Left lobe of liver (tissue), 2 donors: ENCODE measurements at regions not wholly inside any gene's neighbourhood (a gene's known extent, or its start where the extent isn't known, plus 50 kb on each side); places are given as distances from the start of the nearest gene placed in this dataset.

Source experiments
- ATAC-seq: fragments of 200-7000 bp; cut with Tn5 transposase; one replicate; pipeline ENCODE4 v1.9.1; 2020; ENCODE audit warnings: mild to moderate bottlenecking, moderate library complexity
- DNase-seq: peaks from one replicate; pipeline ENCODE4 v3.0.0-alpha.2; 2020; ENCODE audit warnings: low spot score
- donor health status: DM: no; HTN: no; CAD: no; lungs with moderate emphysema.
- donor health status: DM: no; HTN: yes; CAD: no.

DNA sequence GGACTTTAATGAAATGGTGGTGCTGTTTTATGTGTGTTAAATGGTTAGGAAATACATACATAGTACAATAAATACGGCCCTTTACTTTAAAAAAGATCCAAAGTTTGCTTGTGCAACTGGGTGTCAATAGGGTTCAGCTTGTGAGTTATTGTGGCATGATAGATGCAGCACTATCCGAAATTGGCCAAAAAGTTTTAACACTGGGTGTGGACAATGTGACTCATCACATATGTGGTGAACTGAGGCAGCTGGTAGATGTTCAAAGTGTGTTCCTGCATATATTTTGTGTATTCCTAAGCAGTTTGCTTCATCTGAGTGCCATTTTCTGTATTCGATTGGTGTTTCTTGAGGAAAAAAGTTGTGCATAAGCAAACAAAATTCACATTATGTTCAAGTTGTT, 473.1 kb downstream of the KIF20B start:
- no peak for DNase-seq
- no peak for ATAC-seq

DNA sequence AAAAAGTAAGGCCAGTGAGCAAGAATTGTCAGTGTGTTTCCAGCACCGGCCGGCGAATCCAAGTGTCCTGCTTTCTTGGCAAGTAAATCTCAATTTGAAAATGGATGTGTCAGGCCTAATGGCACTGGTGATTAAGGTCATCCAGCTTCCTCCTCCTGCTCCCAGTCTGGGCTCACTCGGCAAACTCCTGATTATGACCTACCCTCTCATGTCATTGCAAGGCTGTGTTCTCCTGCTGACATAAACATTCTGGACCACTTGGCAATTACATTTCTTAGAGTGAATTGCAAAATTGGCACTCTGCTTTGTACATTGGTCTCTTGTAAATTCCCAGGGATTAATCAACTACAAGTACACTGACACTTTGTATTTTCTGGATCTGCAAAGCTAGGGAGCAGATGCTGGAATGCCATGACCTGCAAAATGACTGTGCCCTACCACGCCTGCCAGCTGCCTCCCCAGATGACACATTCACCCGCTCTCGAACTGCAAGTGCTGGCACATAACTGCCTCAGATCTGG, 473.8 kb downstream of the KIF20B start:
- ATAC-seq (no peak), DNase-seq (no peak)

DNA sequence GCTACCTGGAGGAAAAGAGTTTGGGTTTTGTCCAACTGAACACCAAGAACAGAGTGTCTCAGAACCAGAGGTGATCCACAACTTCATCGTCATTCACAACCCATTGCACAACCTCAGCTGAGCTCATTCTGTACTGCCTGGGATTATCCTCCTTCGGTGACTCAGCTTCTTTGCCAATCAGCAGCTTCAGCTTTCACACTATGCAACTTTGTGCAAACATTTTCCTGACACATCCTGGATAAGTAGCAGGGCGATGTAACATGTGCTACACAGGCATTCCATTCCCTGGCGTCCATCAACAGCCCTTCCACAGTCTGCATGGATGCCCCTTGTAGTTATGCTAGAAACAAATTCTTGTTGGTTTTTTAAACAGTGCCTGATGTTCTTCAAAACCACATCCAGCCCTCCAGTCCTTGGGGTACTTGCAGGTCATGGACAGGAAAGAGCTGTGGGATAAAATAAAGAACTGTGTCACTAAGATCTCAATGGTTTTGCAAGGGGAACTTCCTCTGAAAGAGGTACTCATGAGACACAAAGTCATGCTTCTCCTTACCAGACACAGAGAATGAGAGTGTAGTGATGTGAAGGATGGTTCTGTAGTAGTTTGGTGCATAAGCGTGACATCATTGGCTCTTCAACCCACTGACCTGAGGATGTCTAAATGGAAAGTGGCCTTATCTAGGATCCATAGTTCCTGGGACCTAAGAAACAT, 478.5 kb downstream of the KIF20B start:
- no peak for ATAC-seq
- no peak for DNase-seq

DNA sequence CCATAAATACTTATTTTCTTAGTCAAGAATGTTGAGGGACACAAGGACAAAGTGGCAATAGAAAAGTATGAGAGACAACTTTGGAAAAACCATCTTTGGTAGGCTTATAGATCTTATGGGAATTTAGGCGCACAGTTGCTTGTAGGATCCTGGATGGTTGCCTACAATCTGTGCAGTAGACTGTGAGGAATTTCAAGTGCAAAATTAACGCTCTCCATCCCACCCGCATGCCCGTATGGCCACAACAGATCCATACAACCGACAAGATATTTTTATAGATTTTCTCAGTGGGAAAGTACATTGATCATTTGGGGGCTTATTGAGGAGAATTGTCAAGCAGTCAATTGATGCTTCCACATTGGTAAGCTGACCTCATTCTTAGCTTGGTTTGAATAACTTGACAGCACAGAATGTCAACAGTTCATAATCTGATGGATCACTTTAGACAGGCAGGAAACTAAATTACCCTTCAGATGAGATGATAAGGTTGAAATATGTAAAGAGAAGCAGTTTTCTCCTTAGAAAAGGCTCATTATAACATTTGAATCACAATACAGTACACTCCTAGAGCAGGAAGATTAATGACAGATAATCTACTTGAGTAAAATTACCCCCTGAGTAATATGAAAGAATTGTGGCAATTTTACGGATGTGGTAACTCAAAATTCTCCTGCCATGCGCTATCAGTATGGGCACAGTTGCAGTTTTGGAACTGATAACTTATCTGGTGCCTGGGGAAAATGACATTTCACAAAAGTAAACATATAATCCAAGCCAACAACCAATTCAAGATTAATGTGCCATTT, 479.7 kb downstream of the KIF20B start:
- DNase-seq = no peak
- no peak for ATAC-seq

DNA sequence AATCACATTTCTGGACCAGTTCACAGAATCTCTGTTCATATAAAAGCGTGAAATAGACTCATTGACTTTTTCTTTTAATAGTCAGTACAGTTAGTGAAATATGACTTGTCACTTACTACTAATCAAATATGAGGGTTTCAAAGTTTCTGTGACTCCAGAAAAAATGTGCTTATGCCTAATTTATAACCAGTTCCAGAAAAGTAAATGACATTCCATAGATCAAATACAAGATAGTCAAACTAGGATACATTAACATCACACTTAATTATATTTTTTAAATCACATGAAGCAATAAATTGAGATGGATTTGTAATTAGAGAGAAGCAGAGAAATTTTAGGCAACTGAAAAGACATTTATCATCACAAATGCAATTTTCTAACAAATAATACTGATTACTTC, 491.4 kb downstream of the KIF20B start:
- DNase-seq (no peak), ATAC-seq (no peak)

DNA sequence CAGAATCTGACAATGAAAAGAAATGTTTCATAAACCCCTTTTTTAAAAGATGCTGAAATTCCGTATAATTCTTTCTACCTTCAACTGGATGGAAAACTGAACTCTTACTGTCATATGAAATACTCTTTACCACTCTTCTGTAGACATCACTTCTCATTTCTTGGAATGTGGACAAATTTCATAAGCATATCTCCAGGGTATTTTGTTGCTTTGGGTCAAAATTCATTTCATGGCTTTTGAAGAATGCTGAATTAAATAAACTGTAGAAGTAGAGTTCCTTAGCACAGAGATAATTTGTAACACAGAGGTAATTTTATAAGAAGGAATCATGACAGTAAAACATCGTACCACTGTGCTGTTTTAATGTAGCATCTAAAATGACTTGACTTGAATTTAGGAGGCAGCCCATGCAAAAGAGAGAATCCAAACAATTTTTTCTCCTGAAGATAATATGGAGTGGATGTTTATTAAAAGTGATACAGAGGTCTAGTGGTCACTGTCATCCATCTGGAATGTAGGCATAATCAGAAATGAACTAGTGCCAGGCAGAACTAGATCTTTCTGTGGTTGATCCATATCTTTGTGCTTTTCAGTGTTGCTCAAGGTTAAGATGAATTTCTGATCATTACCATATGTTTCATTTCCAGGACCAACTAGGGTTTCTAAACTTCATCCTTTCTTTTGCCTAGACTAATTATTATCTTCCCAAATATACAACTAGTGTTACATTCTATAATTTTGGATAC, 492.0 kb downstream of the KIF20B start:
- ATAC-seq (no peak), DNase-seq (no peak)

DNA sequence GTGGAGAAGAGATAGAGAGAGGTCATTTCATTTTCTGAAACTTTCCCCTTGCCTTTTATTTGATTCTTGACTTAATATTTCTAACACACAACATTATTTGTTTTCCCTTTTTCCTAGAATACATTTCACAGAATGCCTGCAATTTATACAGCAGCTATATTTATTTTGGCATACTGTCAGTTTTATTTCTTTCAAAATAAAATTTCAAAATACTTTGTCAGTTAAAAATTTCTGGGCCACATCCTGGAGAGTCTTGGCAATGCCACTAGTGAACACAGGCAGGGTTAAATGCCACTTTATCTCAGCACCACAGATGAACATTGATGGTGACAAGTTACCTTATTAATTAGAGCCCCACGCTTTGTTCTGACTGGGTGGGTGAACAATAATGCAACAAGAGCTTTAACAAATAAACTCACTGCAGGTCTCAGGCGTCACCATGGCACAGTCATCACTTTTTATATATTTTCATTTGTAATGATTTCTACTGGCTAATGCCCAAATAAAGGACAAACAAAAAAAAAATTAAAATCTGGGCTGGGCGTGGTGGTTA, 494.0 kb downstream of the KIF20B start:
- no peak for DNase-seq
- no peak for ATAC-seq

DNA sequence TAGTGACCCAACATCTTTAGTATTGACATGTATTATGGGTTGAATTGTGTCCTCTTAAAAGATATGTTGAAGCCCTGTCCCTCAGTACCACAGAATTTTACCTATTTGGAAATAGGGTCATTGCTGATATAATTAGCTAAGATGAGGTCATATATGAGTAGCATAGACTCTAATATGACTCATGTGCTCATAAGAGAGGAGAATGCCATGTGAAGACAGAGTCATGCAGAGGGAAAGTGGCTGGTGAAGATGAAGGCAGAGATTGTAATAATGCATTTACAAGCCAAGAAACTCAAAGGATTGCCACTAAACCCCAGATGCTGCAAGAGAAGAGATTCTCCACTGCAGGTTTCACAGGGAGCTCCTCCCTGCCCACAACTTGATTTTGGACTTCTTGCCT, 496.4 kb downstream of the KIF20B start:
- DNase-seq = no peak
- ATAC-seq = no peak

DNA sequence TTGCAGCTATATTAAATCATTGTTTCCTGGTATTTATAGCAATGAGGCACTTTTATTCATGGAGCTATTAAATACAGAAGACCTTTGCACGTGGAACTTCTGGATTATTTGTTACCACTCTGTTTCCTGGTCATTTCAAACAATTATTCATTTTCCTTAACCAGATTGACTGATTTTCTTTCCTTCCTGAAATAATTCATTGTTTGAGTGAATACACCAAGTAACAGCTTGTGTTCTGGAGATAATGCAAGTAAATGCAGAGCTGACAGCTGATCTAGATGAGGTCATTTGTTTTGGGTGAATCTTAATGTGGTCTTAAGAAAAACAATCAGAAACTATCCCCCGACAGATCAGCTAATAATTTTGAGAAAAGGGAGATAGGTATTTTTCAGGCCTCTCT, 497.7 kb downstream of the KIF20B start:
- ATAC-seq (no peak), DNase-seq (no peak)

DNA sequence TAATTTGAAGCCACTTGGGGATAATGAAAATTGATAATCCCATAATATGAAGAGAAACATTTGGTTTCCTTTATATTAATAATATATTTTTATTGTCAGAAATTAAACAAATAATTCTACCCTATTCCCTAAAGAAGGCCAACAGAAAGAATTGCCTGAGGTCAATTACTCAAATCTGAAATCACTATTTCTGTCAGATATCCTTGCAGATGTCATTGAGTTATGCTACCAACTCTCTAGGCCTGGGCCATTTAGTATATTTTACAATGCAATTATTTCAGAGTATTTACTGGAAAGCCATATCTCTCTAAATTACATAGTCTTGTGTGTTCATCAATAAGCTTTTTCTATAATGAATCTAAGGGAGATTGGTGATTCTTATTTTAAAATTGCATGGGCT, 498.1 kb downstream of the KIF20B start:
- DNase-seq (no peak), ATAC-seq (no peak)

DNA sequence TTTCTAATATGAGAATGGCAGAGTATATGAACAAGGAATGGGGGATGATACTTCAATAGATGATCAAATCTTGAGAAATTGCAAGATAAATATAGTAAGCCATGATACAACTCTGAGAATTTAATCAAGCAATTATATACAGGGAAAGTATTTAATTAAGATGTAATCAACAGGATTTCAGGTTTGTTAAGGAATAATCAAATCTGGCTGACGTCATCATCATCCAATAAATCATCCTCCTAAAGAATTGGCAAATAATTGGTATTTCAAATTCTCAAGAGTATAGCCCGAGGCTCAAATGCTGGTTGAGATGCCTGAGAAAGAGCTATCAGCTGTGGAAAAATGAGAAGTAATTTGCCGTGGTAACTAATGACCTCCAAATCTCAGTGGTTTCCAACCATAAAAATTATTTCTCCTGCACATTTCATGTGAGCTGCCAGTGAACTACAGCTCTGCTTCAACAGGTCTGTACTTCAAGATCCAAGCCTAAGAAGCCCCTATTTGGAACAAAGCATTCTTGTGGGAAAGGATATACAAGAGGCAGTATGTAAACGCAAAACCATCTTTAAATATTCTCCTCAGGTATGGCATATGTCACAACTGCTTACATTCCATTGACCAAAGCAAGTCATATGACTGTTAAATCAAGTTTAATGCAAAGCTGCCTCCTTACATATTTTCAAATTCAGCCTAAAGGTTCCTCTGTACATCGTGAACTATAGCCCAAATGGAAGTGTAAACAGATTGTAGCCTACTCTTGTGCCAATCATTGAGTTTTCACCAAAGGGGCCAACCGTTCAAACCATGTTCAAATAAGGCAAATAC, 503.0 kb downstream of the KIF20B start:
- no peak for ATAC-seq
- DNase-seq = no peak

DNA sequence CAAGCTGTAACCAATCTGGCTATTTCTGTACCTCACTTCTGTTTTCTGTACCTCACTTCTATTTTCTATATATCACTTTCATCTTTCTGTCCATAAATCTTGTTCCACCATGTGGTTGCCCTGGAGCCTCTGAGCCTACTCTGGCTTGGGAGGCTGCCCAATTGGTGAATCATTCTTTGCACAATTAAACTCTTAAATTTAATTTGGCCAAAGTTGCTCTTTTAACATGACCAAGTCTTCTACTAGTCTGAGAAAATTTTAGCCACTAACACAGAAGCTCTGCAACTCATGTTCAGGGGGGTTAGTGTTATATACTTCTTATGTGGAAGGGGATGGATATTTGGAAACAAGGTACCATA, 503.5 kb downstream of the KIF20B start:
- no peak for ATAC-seq
- DNase-seq = no peak

DNA sequence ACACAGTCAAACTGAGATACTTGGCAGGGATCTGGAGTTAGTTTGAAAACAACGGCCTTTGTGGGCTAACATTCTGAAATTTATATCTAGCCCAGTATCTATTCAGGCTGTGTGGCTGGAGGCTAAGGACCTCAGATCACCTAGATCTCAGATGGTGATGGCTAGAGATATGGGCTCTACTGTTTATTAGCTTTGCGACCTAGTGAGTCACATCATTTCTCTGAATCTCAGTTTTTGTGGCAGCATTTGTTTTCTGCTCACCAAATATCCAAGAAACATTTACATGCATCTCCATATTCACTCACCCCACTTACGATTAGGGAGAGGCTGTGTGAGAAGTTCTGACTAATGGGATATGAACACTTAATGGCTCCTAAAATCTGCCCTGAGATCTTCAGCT, 503.9 kb downstream of the KIF20B start:
- ATAC-seq (no peak), DNase-seq (no peak)

DNA sequence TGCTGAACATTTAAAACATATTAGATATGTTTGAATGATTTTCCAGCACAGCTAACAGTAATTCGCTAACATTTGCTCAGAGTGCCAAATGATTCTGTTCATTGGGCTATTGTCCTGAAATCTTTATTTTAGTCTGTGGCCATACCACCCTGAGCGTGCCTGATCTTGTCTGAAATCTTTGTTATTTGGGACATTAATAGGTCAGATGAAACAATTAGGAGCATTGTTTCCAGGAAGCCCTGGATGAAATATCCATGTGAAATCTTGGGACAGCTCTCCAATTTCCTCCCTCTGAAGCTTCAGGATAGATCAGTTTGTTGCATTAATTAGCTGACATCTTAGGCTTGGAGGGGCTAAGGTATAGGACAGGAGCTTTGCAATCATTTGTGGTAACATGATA, 512.0 kb downstream of the KIF20B start:
- DNase-seq (no peak), ATAC-seq (no peak)

DNA sequence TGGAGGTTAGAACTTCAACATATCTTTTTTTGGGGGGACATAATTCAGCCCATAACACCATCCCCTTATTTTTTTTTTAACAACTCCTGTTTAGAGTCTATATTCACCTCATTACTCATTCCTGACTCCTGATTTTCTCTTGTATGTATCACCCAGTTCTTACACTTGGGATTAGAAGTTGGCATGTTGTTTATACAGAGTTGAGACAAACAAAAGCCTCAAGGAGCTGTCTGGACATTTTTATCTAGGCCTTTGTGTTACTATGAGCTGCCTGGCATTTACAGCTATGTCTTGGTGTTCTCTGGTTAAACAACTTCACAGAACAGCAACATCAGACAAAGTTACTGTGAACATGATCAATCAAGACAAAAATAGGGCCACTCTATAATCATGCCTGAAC, 517.5 kb downstream of the KIF20B start:
- no peak for ATAC-seq
- no peak for DNase-seq

DNA sequence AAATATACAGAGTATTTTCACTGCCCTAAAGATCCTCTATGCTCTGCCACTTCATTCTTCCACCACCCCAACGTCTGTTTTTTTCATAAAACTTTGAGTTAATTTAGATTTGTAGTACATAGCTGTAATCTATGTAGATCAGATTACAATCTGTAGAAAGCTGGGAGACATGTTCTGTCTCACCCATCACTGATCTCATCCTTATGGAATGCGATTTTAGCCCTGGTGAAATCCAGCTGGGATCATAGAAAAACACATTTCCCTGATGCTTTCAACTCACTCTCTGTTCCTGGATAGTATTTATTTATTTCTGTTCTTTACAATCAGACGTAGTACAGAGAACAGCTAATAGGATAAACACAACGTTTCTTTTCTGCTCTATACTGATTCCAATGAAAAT, 521.0 kb downstream of the KIF20B start:
- no peak for DNase-seq
- no peak for ATAC-seq

DNA sequence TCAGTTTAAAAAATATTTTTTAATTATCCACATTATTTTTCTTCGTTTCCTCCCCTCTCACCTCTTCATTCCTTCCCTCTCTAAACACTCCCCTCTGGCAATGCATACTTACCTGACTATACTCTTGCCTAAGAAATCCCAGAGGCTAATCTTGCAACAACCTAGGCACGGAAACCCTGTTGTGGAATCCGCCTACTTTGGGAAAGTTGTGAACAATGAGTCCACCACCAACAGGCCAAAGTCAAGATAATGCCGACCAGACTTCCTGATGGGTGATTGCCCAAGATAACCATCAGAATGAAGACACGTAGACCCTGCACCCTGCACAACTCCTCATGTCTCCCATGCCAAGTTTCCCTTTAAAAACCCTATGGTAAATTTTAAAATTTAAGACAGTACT, 521.5 kb downstream of the KIF20B start:
- ATAC-seq (no peak), DNase-seq (no peak)

DNA sequence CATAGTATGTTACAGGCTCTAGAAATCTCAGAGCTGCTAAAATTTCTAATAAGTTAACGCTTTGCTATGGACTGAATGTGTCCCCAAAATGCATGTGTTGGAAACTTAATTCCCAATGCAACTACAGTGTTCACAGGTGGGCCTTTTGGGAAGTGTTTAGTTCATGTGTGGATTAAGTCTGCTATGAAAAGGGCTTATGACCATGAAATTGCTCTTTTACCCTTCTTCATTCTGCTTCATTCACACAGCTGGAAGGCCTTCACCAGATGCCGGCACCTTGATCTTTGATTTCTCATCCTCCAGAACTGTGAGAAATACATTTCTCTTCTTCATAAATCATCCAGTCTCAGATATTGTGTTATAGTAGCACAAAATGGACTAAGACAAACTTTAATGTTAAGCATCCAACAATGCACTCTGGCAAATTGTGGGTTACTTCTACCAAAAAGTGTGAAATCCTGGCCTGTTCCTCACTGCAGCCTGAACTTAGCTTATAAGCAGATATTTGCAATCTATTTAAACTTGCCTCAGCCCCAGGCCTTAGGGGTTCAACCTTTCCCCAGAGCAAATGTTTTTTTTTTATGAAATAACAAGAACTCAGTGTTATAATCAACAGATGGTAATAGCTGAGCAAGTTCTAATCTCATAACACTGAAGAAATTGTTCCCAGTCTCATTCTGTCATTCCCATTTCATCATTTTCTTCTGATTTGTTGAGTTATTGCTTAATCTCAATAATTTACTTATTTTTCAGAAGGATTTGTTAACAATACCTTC, 523.6 kb downstream of the KIF20B start:
- ATAC-seq (no peak), DNase-seq (no peak)

DNA sequence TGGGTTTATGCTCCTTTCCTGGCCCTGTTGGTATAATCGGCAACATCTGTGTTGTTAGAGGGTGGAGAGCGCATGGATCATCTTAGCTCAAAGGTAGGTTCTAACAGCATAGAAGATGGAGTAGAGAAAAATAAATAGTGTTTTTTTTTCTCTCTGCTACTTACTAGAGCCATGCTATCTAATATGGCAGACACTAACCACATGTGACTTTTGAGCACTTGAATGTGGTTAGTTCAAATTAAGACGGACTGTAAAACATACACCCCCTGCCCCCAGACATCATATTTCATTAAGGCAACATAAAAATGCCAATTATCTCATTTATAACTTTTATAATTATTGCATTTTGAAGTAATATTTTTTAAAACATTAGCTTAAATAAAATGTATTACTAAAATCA, 525.1 kb downstream of the KIF20B start:
- DNase-seq (no peak), ATAC-seq (no peak)

DNA sequence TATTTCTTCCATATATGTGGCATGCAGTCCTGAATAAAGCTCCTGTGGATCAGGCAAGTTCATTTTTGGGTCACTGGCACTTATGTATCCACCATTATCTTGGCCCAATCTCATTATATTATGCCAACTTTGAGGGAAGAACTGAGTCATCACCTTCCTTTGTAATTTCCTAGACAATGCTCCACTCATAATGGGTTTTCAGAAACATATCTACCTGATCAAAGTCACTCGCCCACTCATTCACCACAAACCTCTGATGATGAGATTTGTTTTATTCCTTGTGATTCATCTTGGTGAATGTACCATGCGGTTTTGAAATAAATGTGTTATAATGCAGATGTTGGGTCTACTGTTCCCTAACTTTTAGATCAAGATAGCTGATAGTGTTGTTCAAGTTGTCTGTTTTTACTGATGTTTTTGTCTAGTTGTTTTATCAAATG, 525.8 kb downstream of the KIF20B start:
- ATAC-seq (no peak), DNase-seq (no peak)
